Activated B cell treated with CpG ODN at 0.5 μM for 24 hours (primary cell): ENCODE measurements at regions not wholly inside any gene's neighbourhood (a gene's known extent, or its start where the extent isn't known, plus 50 kb on each side); places are given as distances from the start of the nearest gene placed in this dataset.

Source experiments
- ATAC-seq: fragments of 200-7000 bp; cut with Tn5 transposase; one replicate; pipeline ENCODE4 v1.10.0; 2021; ENCODE audit warnings: low read depth, mild to moderate bottlenecking, moderate library complexity
- CTCF ChIA-PET: fragments of 350-600 bp; sonication (Branson Sonifier 250); formaldehyde crosslinking; loops from one replicate; lab custom pipeline; 2021; ENCODE audit warnings: antibody characterized with exemption; lab: Charles Lee
- POLR2A ChIA-PET: fragments of 350-600 bp; sonication (Branson Sonifier 250); formaldehyde crosslinking; loops from one replicate; lab custom pipeline; 2021; ENCODE audit warnings: antibody characterized with exemption; lab: Charles Lee
- DNase-seq: peaks from one replicate; pipeline ENCODE4 v3.0.0; 2022
- H3K27ac Mint-ChIP-seq: one replicate; pipeline ENCODE4 v1.8.0; 2020; ENCODE audit warnings: mixed read lengths
- H3K27me3 Mint-ChIP-seq: one replicate; pipeline ENCODE4 v1.8.0; 2021; ENCODE audit warnings: mixed read lengths
- H3K36me3 Mint-ChIP-seq: one replicate; pipeline ENCODE4 v1.8.0; 2021; ENCODE audit warnings: low read depth, mixed read lengths
- H3K4me1 Mint-ChIP-seq: one replicate; pipeline ENCODE4 v1.8.0; 2021; ENCODE audit warnings: mixed read lengths
- H3K4me3 Mint-ChIP-seq: one replicate; pipeline ENCODE4 v1.8.0; 2020; ENCODE audit warnings: mild to moderate bottlenecking, mixed read lengths
- H3K9me3 Mint-ChIP-seq: one replicate; pipeline ENCODE4 v1.8.0; 2020; ENCODE audit warnings: mixed read lengths
- intact Hi-C: fragments of 100-400 bp; cut with micrococcal nuclease; formaldehyde crosslinking; loops from one replicate; pipeline ENCODE4 v1.15.1; 2024
- TF ChIP-seq, protein P1 (sequence below): fragments of 200-600 bp; IDR thresholded peaks from one replicate; pipeline ENCODE4 v1.8.0; 2022; ENCODE audit warnings: antibody characterized with exemption, mild to moderate bottlenecking

GRCh38 chr2:176409671-176410070, 140.4 kb downstream of the MTX2 start:
- CTCF ChIA-PET = no interaction called here
- TF ChIP-seq, protein P1, sequence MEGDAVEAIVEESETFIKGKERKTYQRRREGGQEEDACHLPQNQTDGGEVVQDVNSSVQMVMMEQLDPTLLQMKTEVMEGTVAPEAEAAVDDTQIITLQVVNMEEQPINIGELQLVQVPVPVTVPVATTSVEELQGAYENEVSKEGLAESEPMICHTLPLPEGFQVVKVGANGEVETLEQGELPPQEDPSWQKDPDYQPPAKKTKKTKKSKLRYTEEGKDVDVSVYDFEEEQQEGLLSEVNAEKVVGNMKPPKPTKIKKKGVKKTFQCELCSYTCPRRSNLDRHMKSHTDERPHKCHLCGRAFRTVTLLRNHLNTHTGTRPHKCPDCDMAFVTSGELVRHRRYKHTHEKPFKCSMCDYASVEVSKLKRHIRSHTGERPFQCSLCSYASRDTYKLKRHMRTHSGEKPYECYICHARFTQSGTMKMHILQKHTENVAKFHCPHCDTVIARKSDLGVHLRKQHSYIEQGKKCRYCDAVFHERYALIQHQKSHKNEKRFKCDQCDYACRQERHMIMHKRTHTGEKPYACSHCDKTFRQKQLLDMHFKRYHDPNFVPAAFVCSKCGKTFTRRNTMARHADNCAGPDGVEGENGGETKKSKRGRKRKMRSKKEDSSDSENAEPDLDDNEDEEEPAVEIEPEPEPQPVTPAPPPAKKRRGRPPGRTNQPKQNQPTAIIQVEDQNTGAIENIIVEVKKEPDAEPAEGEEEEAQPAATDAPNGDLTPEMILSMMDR = no peak
- H3K27me3 Mint-ChIP-seq = peaks cover 14% of the 10 kb centered on the region
- POLR2A ChIA-PET = no interaction called here
- H3K9me3 Mint-ChIP-seq = no peaks in the 10 kb centered on the region
- H3K27ac Mint-ChIP-seq = no peak overlapping the region
- H3K36me3 Mint-ChIP-seq = no peaks in the 10 kb centered on the region
- intact Hi-C loops = no loop called here
- no peaks in the 10 kb centered on the region for H3K4me1 Mint-ChIP-seq
- no peak for ATAC-seq
- no peak for DNase-seq
- H3K4me3 Mint-ChIP-seq = no peak overlapping the region

- Mint-ChIP-seq H3K4me3 (no peak overlapping the region), H3K27me3 (peaks cover 20% of the 10 kb centered on the region), H3K36me3 (no peaks in the 10 kb centered on the region), H3K27ac (no peak overlapping the region), H3K4me1 (no peaks in the 10 kb centered on the region), H3K9me3 (no peaks in the 10 kb centered on the region)
- intact Hi-C loops = no loop called here
- TF ChIP-seq, protein P1 = no peak
- ATAC-seq (no peak), DNase-seq (no peak)
- ChIA-PET CTCF (no interaction called here), POLR2A (no interaction called here)
Observed at GRCh38 chr2:176412136-176412535, 142.9 kb downstream of the MTX2 start.

DNA sequence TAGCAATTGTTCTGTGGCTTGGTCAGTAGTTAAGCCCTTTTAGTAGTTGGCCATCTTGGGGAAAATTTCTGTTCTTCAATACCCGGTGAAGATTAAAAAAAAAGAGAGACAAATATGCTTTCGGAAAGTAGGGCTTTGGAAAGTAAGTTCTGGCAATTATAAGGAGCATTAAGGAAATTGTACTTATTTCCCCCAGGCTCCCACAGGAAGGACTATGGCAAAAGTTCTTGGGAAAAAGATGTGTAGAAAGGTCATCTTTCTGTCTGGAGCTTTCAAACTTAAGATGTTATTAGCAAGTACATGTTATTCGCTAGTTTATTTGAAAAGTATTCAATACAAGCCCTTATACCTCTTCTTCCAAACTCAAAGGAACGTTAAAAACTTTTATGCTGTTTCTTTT, 144.5 kb downstream of the MTX2 start:
- peaks cover 20% of the 10 kb centered on the region for H3K27me3 Mint-ChIP-seq
- TF ChIP-seq, protein P1 = no peak
- ChIA-PET CTCF (no interaction called here), POLR2A (no interaction called here)
- intact Hi-C loops = no loop called here
- H3K36me3 Mint-ChIP-seq = no peaks in the 10 kb centered on the region
- no peak overlapping the region for H3K4me3 Mint-ChIP-seq
- H3K9me3 Mint-ChIP-seq = no peaks in the 10 kb centered on the region
- H3K4me1 Mint-ChIP-seq = no peaks in the 10 kb centered on the region
- no peak overlapping the region for H3K27ac Mint-ChIP-seq
- DNase-seq (no peak), ATAC-seq (no peak)

DNA sequence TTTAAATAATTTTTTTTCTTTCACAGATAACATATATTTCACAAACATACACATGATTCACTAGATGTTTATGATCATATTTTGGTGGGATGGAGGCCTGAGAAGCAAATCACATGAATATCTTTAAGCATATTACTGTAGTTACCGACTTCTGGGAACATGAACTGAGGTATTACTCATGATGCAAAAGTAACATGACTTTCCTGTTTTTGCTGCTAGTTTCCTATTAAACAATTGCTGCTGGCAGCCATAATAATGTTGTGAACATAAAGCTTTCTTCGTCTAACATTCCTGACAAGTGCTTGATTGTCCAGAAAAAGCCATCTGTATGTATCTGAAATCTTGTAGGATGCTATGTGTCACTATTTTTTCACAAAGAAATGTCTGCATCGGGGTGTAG, 145.4 kb downstream of the MTX2 start:
- TF ChIP-seq, protein P1 = no peak
- Mint-ChIP-seq H3K27me3 (peaks cover 19% of the 10 kb centered on the region), H3K4me3 (no peak overlapping the region), H3K27ac (no peak overlapping the region), H3K4me1 (no peaks in the 10 kb centered on the region), H3K36me3 (no peaks in the 10 kb centered on the region), H3K9me3 (no peaks in the 10 kb centered on the region)
- no peak for ATAC-seq
- no peak for DNase-seq
- POLR2A ChIA-PET = no interaction called here
- CTCF ChIA-PET = no interaction called here
- intact Hi-C loops = no loop called here

- Mint-ChIP-seq H3K4me3 (no peak overlapping the region), H3K36me3 (no peaks in the 10 kb centered on the region), H3K27me3 (peaks cover 13% of the 10 kb centered on the region), H3K4me1 (no peaks in the 10 kb centered on the region), H3K9me3 (no peaks in the 10 kb centered on the region), H3K27ac (no peak overlapping the region)
- intact Hi-C loops = no loop called here
- ATAC-seq = no peak
- no peak for DNase-seq
- ChIA-PET POLR2A (no interaction called here), CTCF (no interaction called here)
- TF ChIP-seq, protein P1 = no peak
Observed at GRCh38 chr2:176415174-176415895, 146.1 kb downstream of the MTX2 start.
